HL-60 (cell line): ENCODE measurements at regions not wholly inside any gene's neighbourhood (a gene's known extent, or its start where the extent isn't known, plus 50 kb on each side); places are given as distances from the start of the nearest gene placed in this dataset.

ENCODE experiments used
- DNase-seq, 2 experiments: peaks; one replicate each; pipeline ENCODE4 v3.0.0-alpha.2; 2010 to 2020; ENCODE audit warnings: low read depth in 1 of 2, low spot score in 1 of 2
- H3K27ac ChIP-seq: fragments of 250-450 bp; sonication (Bioruptor Pico); replicated peaks from 2 replicates; pipeline ENCODE4 v1.5.1; 2020; ENCODE audit warnings: mild to moderate bottlenecking, moderate library complexity
- H3K27me3 ChIP-seq: fragments of 250-450 bp; sonication (Bioruptor Pico); 2 replicates; pipeline ENCODE4 v1.5.1; 2021; ENCODE audit warnings: mild to moderate bottlenecking, moderate library complexity; ENCODE audit not compliant: insufficient read depth, poor library complexity, severe bottlenecking
- H3K4me3 ChIP-seq: replicated peaks from 2 replicates; pipeline ENCODE4 v1.5.1; 2011; ENCODE audit warnings: mild to moderate bottlenecking, control low read depth, low read length; ENCODE audit not compliant: insufficient read depth
- CTCF ChIP-seq: IDR thresholded peaks from one replicate; pipeline ENCODE4 v1.5.1; 2011; ENCODE audit warnings: low read length, control low read depth, inconsistent platforms; ENCODE audit not compliant: insufficient read depth
- GABPA ChIP-seq: IDR thresholded peaks from 2 replicates; pipeline ENCODE4 v1.6.1; 2012; ENCODE audit warnings: low read depth
- POLR2AphosphoS5 ChIP-seq: IDR thresholded peaks from 2 replicates; pipeline ENCODE4 v1.6.1; 2012; ENCODE audit warnings: low read depth
- REST ChIP-seq: IDR thresholded peaks from 2 replicates; pipeline ENCODE4 v1.6.1; 2012; ENCODE audit warnings: low read depth; ENCODE audit not compliant: insufficient replicate concordance
- SPI1 ChIP-seq: IDR thresholded peaks from 2 replicates; pipeline ENCODE4 v1.6.1; 2012; ENCODE audit warnings: low read depth, mild to moderate bottlenecking, borderline replicate concordance

- H3K27ac ChIP-seq: no peak overlapping the region
- H3K27me3 ChIP-seq: no peaks in the 10 kb centered on the region
- no peak overlapping the region for H3K4me3 ChIP-seq
- DNase-seq: no peak
- TF ChIP-seq CTCF: no peak
- TF ChIP-seq GABPA: no peak
- TF ChIP-seq POLR2AphosphoS5: no peak
- no peak for TF ChIP-seq REST
- TF ChIP-seq SPI1: no peak
Measured at GRCh38 chr17:33469421-33469820, 176.3 kb upstream of the ASIC2 start.

- DNase-seq: no peak
- Histone ChIP-seq H3K27me3 (no peaks in the 10 kb centered on the region), H3K27ac (no peak overlapping the region), H3K4me3 (no peak overlapping the region)
- TF ChIP-seq SPI1 (no peak), POLR2AphosphoS5 (no peak), REST (no peak), GABPA (no peak)
Measured at GRCh38 chr17:33469911-33470310, 176.8 kb upstream of the ASIC2 start.

- H3K27ac ChIP-seq: no peak overlapping the region
- DNase-seq: no peak
- TF ChIP-seq POLR2AphosphoS5: no peak
- no peak for TF ChIP-seq SPI1
- no peak overlapping the region for H3K4me3 ChIP-seq
- no peaks in the 10 kb centered on the region for H3K27me3 ChIP-seq
Measured at GRCh38 chr17:33473061-33473460, 180.0 kb upstream of the ASIC2 start.

GRCh38 chr17:33474789-33475188 lies 181.7 kb upstream of the ASIC2 start:
- H3K27me3 ChIP-seq: no peaks in the 10 kb centered on the region
- H3K27ac ChIP-seq: no peak overlapping the region
- no peak overlapping the region for H3K4me3 ChIP-seq
- no peak for DNase-seq
- TF ChIP-seq GABPA (no peak), SPI1 (no peak), CTCF (no peak), REST (no peak), POLR2AphosphoS5 (no peak)
